ENCODE measurements at regions not wholly inside any gene's neighbourhood (a gene's known extent, or its start where the extent isn't known, plus 50 kb on each side); places are given as distances from the start of the nearest gene placed in this dataset.

DNA sequence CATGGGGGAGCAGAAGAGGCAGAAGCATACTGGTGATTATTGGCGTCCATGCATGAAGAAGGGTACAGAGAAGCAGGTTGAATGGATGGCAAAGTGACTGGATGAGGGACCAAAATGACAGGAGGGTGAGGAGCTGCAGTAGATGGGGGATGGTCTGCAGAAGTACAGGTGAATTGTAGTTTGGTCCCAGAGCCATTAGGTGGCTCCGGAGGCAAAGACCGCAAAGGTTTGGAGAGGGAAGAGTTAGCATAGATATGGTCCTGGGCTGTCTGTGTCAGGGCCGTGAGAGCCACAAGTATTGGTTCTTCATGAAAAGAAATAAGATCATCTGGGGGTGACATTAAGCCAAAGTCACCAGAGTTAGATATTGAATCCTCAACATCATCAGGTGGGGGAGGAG, 59.0 kb upstream of the ZNF726 start:
- no peak for TF ChIP-seq EZH2phosphoT487 (IDR thresholded peaks at IDR 0.05; ENCODE audit: low read depth)
- TF ChIP-seq, protein P1, sequence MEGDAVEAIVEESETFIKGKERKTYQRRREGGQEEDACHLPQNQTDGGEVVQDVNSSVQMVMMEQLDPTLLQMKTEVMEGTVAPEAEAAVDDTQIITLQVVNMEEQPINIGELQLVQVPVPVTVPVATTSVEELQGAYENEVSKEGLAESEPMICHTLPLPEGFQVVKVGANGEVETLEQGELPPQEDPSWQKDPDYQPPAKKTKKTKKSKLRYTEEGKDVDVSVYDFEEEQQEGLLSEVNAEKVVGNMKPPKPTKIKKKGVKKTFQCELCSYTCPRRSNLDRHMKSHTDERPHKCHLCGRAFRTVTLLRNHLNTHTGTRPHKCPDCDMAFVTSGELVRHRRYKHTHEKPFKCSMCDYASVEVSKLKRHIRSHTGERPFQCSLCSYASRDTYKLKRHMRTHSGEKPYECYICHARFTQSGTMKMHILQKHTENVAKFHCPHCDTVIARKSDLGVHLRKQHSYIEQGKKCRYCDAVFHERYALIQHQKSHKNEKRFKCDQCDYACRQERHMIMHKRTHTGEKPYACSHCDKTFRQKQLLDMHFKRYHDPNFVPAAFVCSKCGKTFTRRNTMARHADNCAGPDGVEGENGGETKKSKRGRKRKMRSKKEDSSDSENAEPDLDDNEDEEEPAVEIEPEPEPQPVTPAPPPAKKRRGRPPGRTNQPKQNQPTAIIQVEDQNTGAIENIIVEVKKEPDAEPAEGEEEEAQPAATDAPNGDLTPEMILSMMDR (IDR thresholded peaks at IDR 0.05; ENCODE audit: low read depth, low read length): no peak
